MCF 10A (cell line): ENCODE measurements at regions not wholly inside any gene's neighbourhood (a gene's known extent, or its start where the extent isn't known, plus 50 kb on each side); places are given as distances from the start of the nearest gene placed in this dataset.
A peak's percentile ranks its signal among the peaks of the same experiment; 100 is the strongest.

Experiments
- BruUV-seq: library from RNA; stranded (reverse); fragments of 400-500 nt; replicated peaks from 2 replicates; lab custom pipeline; 2021; lab: Mats Ljungman, UMichigan
- CTCF ChIA-PET: fragments of 300-600 bp; sonication (Branson Sonifier 250); formaldehyde crosslinking; extraction: SDS; loops from one replicate; lab custom pipeline; 2021; ENCODE audit warnings: antibody characterized with exemption, inconsistent platforms; lab: Yijun Ruan, JAX
- POLR2A ChIA-PET: fragments of 300-600, 350-650 bp; sonication (Branson Sonifier 250); formaldehyde crosslinking; extraction: SDS; loops from one replicate; lab custom pipeline; 2020; ENCODE audit warnings: antibody characterized with exemption, inconsistent platforms; lab: Yijun Ruan, JAX
- DNase-seq: peaks from one replicate; pipeline ENCODE4 v3.0.0-alpha.2; 2018; ENCODE audit not compliant: unreplicated experiment
- H3K27ac Mint-ChIP-seq: one replicate; pipeline ENCODE4 v1.8.0; 2022; ENCODE audit warnings: mild to moderate bottlenecking, low read depth, mixed read lengths; ENCODE audit not compliant: unreplicated experiment
- H3K27me3 Mint-ChIP-seq: one replicate; pipeline ENCODE4 v1.8.0; 2022; ENCODE audit warnings: mixed read lengths; ENCODE audit not compliant: insufficient read depth, unreplicated experiment
- H3K36me3 Mint-ChIP-seq: one replicate; pipeline ENCODE4 v1.8.0; 2022; ENCODE audit warnings: mild to moderate bottlenecking, moderate library complexity, mixed read lengths; ENCODE audit not compliant: insufficient read depth, unreplicated experiment
- H3K4me1 Mint-ChIP-seq: one replicate; pipeline ENCODE4 v1.8.0; 2022; ENCODE audit warnings: mixed read lengths; ENCODE audit not compliant: insufficient read depth, unreplicated experiment
- H3K4me3 Mint-ChIP-seq: one replicate; pipeline ENCODE4 v1.8.0; 2022; ENCODE audit warnings: mild to moderate bottlenecking, moderate library complexity, mixed read lengths; ENCODE audit not compliant: unreplicated experiment
- H3K9me3 Mint-ChIP-seq: one replicate; pipeline ENCODE4 v1.8.0; 2022; ENCODE audit warnings: mixed read lengths; ENCODE audit not compliant: unreplicated experiment
- intact Hi-C: fragments of 100-400 bp; cut with micrococcal nuclease; formaldehyde crosslinking; loops from 2 replicates; pipeline ENCODE4 v1.14.1; 2022
- TF ChIP-seq, protein P1 (sequence below): fragments of 200-600 bp; IDR thresholded peaks from one replicate; pipeline ENCODE4 v1.8.0; 2022; ENCODE audit warnings: antibody characterized with exemption, mild to moderate bottlenecking; ENCODE audit not compliant: unreplicated experiment

DNA sequence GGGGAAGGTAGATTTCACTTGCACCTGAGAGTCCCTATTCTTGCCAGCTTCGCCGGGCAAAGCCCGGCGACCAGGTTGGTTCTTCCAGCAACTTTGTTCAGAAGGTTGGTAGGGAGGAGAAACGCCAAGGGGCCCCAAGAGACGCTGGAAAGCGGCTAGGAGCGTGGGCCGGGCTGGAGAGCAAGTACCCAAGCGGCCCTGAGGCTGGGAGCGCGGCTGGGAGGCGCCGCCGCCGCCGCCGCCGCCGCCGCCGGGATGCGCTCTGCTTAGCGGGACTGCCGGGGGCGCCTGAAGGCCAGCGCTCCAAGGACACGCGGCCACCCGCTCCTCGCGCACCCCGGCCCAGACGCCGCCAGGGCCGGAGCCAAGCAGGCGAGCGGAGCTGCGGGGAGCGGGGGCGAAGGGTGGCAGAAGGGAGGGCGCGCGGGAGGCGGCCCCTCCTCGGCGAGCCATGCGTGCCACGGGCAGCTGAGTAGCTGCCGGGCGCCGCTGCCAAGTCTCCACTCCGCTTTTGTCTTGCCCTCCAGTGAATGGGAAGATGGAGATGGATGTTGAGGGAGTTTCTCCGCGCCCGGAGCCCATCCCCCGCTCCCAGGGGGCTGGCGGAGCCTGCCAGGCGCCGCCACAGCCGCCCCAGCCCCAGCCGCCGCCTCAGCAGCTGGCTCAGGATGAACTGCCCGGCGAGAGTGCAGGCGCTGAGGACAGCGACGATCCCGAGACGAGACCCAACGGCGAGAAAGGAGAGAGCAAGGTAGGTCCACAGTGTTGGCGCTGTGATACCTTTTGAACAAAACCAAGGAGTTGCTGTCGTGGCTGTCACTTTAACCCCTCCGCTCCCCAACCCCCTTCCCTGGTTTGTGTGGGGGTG, 227.4 kb upstream of the AZI2 start:
- BruUV-seq: no TSS peak
- Mint-ChIP-seq H3K27me3 (peaks cover 44% of the 10 kb centered on the region), H3K36me3 (no peaks in the 10 kb centered on the region), H3K9me3 (no peaks in the 10 kb centered on the region), H3K27ac (no peak overlapping the region), H3K4me3 (peak overlapping the region; percentile 73), H3K4me1 (no peaks in the 10 kb centered on the region)
- ChIA-PET CTCF (interaction anchor here (0.7 kb wide), 1 partner anchor 87 kb away, joined by 4 read pairs; no protein-coding TSS in a partner anchor), POLR2A (no interaction called here)
- TF ChIP-seq, protein P1, sequence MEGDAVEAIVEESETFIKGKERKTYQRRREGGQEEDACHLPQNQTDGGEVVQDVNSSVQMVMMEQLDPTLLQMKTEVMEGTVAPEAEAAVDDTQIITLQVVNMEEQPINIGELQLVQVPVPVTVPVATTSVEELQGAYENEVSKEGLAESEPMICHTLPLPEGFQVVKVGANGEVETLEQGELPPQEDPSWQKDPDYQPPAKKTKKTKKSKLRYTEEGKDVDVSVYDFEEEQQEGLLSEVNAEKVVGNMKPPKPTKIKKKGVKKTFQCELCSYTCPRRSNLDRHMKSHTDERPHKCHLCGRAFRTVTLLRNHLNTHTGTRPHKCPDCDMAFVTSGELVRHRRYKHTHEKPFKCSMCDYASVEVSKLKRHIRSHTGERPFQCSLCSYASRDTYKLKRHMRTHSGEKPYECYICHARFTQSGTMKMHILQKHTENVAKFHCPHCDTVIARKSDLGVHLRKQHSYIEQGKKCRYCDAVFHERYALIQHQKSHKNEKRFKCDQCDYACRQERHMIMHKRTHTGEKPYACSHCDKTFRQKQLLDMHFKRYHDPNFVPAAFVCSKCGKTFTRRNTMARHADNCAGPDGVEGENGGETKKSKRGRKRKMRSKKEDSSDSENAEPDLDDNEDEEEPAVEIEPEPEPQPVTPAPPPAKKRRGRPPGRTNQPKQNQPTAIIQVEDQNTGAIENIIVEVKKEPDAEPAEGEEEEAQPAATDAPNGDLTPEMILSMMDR: no peak
- intact Hi-C loops: no loop called here
- peak; percentile 7 for DNase-seq

DNA sequence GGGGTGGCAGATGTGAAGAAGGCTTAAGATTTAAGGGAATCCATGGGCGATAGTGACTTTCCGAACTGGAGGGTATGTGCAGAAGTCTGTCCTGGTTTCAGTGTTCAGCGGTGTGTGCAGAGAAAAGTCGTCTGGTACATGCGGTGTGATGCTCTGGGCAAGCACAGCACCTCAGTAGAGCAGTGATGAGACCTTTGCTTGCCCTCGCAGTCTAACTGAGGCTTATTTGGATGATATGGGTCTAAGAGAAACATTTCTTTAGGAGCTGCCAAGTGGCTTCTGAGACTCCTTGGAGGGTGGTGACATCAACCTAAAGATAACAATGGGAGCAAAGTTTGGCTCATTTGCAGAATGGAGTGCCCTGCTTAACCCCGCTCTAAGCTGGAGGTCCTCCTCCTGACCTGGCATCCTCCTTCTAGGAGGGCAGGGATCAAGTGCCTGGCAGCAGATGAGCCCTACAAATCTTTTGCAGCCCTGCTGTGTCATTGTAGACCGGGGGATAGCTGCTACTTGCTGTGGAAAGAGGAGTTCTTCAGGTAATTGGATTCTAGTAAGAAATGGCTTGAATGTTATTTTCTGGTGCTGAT, 228.1 kb upstream of the AZI2 start:
- Mint-ChIP-seq H3K9me3 (no peaks in the 10 kb centered on the region), H3K27ac (no peak overlapping the region), H3K4me1 (no peaks in the 10 kb centered on the region), H3K4me3 (peak overlapping the region; percentile 3), H3K36me3 (no peaks in the 10 kb centered on the region), H3K27me3 (peaks cover 44% of the 10 kb centered on the region)
- TF ChIP-seq, protein P1: no peak
- DNase-seq: no peak
- intact Hi-C loops: no loop called here
- BruUV-seq: no TSS peak
- CTCF ChIA-PET: no interaction called here
- POLR2A ChIA-PET: no interaction called here

- Mint-ChIP-seq H3K9me3 (no peaks in the 10 kb centered on the region), H3K27me3 (peaks cover 44% of the 10 kb centered on the region), H3K4me3 (no peak overlapping the region), H3K27ac (no peak overlapping the region), H3K36me3 (no peaks in the 10 kb centered on the region), H3K4me1 (no peaks in the 10 kb centered on the region)
- intact Hi-C loops: no loop called here
- DNase-seq: no peak
- ChIA-PET POLR2A (no interaction called here), CTCF (interaction anchor here (1.4 kb wide), 1 partner anchor 10 kb away, joined by 3 read pairs; no protein-coding TSS in a partner anchor)
- TF ChIP-seq, protein P1: no peak
- BruUV-seq: no TSS peak
These were observed 229.4 kb upstream of the AZI2 start for GRCh38 chr3:28577941-28578500.

DNA sequence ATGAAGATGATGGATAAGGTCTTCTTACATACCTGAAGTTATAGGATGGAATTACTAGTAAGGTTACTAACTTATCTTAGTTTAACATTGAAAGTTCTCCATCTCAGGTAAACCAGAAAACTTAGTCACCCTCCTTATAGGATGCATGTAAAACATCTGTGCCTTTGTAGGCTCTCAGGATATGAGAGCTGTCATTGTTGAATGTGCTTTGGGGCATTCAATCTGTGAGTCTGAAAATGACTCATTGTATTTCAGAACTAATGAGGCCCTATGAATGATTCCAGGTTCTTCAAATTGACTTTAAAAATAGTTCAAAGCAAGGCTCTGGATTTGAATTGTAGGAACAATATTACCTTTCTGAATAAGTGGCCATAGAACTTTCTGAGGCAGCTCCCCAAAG, 237.7 kb upstream of the AZI2 start:
- peaks cover 17% of the 10 kb centered on the region for H3K4me1 Mint-ChIP-seq
- no peak overlapping the region for H3K4me3 Mint-ChIP-seq
- ChIA-PET CTCF (no interaction called here), POLR2A (no interaction called here)
- no peaks in the 10 kb centered on the region for H3K36me3 Mint-ChIP-seq
- intact Hi-C loops: no loop called here
- TF ChIP-seq, protein P1: no peak
- no peak overlapping the region for H3K27ac Mint-ChIP-seq
- no peaks in the 10 kb centered on the region for H3K9me3 Mint-ChIP-seq
- no TSS peak for BruUV-seq
- no peaks in the 10 kb centered on the region for H3K27me3 Mint-ChIP-seq
- DNase-seq: peak; percentile 14
